Tibial artery (tissue), 4 donors: ENCODE measurements at regions not wholly inside any gene's neighbourhood (a gene's known extent, or its start where the extent isn't known, plus 50 kb on each side); places are given as distances from the start of the nearest gene placed in this dataset.
"Not testable (repeated sequence)": the region's sequence is repeated elsewhere in the genome, so short reads cannot be mapped to it uniquely, and the experiment has no call there.

Source experiments
- DNase-seq, 2 donors: peaks; one replicate each; pipeline ENCODE4 v3.0.0-alpha.2; 2019
- H3K27ac ChIP-seq, 2 donors: fragments of 200-600 bp; sonication (generic) in 1 of 2; 1 replicate in 1 of 2; 2 replicates in 1 of 2; pipeline ENCODE4 v1.5.1; 2018 to 2019; ENCODE audit warnings: mild to moderate bottlenecking in 1 of 2
- H3K27me3 ChIP-seq, 2 donors: fragments of 200-600 bp; sonication (generic) in 1 of 2; one replicate each; pipeline versions ENCODE4 v1.5.1 to v1.6.0; 2016 to 2019
- H3K36me3 ChIP-seq, 3 donors: fragments of 200-600 bp; sonication (generic) in 2 of 3; one replicate each; pipeline ENCODE4 v1.5.1; 2016 to 2019; ENCODE audit warnings: mild to moderate bottlenecking in 2 of 3
- H3K4me1 ChIP-seq, 4 donors: fragments of 200-600 bp; sonication (generic) in 2 of 4; 1 replicate in 3 of 4; 2 replicates in 1 of 4; pipeline ENCODE4 v1.5.1; 2016 to 2019
- H3K4me3 ChIP-seq, 2 donors: fragments of 200-600 bp; sonication (generic) in 1 of 2; 1 replicate in 1 of 2; 2 replicates in 1 of 2; pipeline ENCODE4 v1.5.1; 2018 to 2019; ENCODE audit warnings: mild to moderate bottlenecking in 2 of 2
- H3K9me3 ChIP-seq, 3 donors: fragments of 200-600 bp; sonication (generic) in 1 of 3; one replicate each; pipeline ENCODE4 v1.5.1; 2016 to 2019
- CTCF ChIP-seq, 2 experiments: fragments of 200-600 bp in 1 of 2; fragments of 450-650 bp in 1 of 2; IDR thresholded peaks; one replicate each; pipeline ENCODE4 v1.5.1; 2017 to 2019; ENCODE audit warnings: antibody characterized with exemption in 2 of 2, mild to moderate bottlenecking in 1 of 2, moderate library complexity in 1 of 2
- intact Hi-C: fragments of 100-400 bp; cut with DNase I; formaldehyde crosslinking; loops from one replicate; pipeline ENCODE4 v1.15.0; 2023; ENCODE audit warnings: low total_unique reads

- Histone ChIP-seq H3K27ac (no peak overlapping the region), H3K27me3 (no peaks in the 10 kb centered on the region), H3K4me1 (peaks cover 0 to 14% (median 9%) of the 10 kb centered on the region in 4 donors), H3K4me3 (no peak overlapping the region), H3K9me3 (no peaks in the 10 kb centered on the region), H3K36me3 (no peaks in the 10 kb centered on the region)
- intact Hi-C loops: no loop called here
- TF ChIP-seq CTCF (IDR thresholded peaks at IDR 0.05): no peak
- DNase-seq: no peak
Measured at GRCh38 chr10:60480865-60481563, 91.3 kb upstream of the ANK3 start.

- intact Hi-C loops: no loop called here
- H3K27ac ChIP-seq: no peak overlapping the region
- H3K9me3 ChIP-seq: no peaks in the 10 kb centered on the region
- H3K27me3 ChIP-seq: no peaks in the 10 kb centered on the region
- H3K4me3 ChIP-seq: no peak overlapping the region
- TF ChIP-seq CTCF (IDR thresholded peaks at IDR 0.05): no peak
- H3K36me3 ChIP-seq: no peaks in the 10 kb centered on the region
- no peak for DNase-seq
- peaks cover 0 to 14% (median 9%) of the 10 kb centered on the region in 4 donors for H3K4me1 ChIP-seq
Measured at GRCh38 chr10:60479305-60480020, 89.8 kb upstream of the ANK3 start.

GRCh38 chr10:60476451-60476850, 86.8 kb upstream of the ANK3 start:
- intact Hi-C loops: no loop called here
- no peaks in the 10 kb centered on the region for H3K27me3 ChIP-seq
- no peak overlapping the region for H3K27ac ChIP-seq
- H3K9me3 ChIP-seq: no peaks in the 10 kb centered on the region
- DNase-seq: no peak
- no peaks in the 10 kb centered on the region for H3K36me3 ChIP-seq
- H3K4me1 ChIP-seq: peaks cover 0 to 8% (median 2%) of the 10 kb centered on the region in 4 donors
- TF ChIP-seq CTCF (IDR thresholded peaks at IDR 0.05): no peak
- no peak overlapping the region for H3K4me3 ChIP-seq

GRCh38 chr10:60473557-60473956, 83.9 kb upstream of the ANK3 start:
- Histone ChIP-seq H3K27me3 (no peaks in the 10 kb centered on the region), H3K4me1 (no peaks in the 10 kb centered on the region), H3K36me3 (no peaks in the 10 kb centered on the region), H3K27ac (no peak overlapping the region), H3K4me3 (no peak overlapping the region), H3K9me3 (no peaks in the 10 kb centered on the region)
- no peak for DNase-seq
- intact Hi-C loops: no loop called here
- no peak for TF ChIP-seq CTCF (IDR thresholded peaks at IDR 0.05)

- H3K36me3 ChIP-seq: no peaks in the 10 kb centered on the region
- H3K9me3 ChIP-seq: no peaks in the 10 kb centered on the region
- H3K27me3 ChIP-seq: no peaks in the 10 kb centered on the region
- TF ChIP-seq CTCF (IDR thresholded peaks at IDR 0.05): no peak
- no peak for DNase-seq
- intact Hi-C loops: no loop called here
- H3K4me1 ChIP-seq: no peaks in the 10 kb centered on the region
- no peak overlapping the region for H3K4me3 ChIP-seq
- H3K27ac ChIP-seq: no peak overlapping the region
Measured at GRCh38 chr10:60470091-60470490, 80.4 kb upstream of the ANK3 start.

GRCh38 chr10:60469147-60469546, 79.5 kb upstream of the ANK3 start:
- intact Hi-C loops, H3K27ac ChIP-seq, H3K4me1 ChIP-seq: not testable (repeated sequence)

More at GRCh38 chr10:60469147-60469546, 79.5 kb upstream of the ANK3 start:
- not testable (repeated sequence) for H3K9me3 ChIP-seq, H3K36me3 ChIP-seq, H3K4me3 ChIP-seq, DNase-seq, H3K27me3 ChIP-seq
